Adrenal gland (tissue), 9 donors: ENCODE measurements at regions not wholly inside any gene's neighbourhood (a gene's known extent, or its start where the extent isn't known, plus 50 kb on each side); places are given as distances from the start of the nearest gene placed in this dataset.

Source experiments
- DNase-seq, 7 donors: peaks; one replicate each; pipeline ENCODE4 v3.0.0-alpha.2; 2019 to 2020
- H3K27ac ChIP-seq, 5 donors: fragments of 200-600 bp; sonication (generic) in 4 of 5; 1 replicate in 3 of 5; 2 replicates in 2 of 5; pipeline versions ENCODE4 v1.5.1 to v1.8.0; 2016 to 2020; ENCODE audit warnings: mild to moderate bottlenecking in 1 of 5
- H3K27me3 ChIP-seq: fragments of 200-600 bp; 2 replicates; pipeline ENCODE4 v1.8.0; 2021
- H3K36me3 ChIP-seq, 2 donors: fragments of 200-600 bp; replicated peaks in 1 of 2; 1 replicate in 1 of 2; 2 replicates in 1 of 2; pipeline versions ENCODE4 v1.5.1 to v1.8.0; 2018 to 2022
- H3K4me1 ChIP-seq, 2 donors: fragments of 200-600 bp; replicated peaks in 1 of 2; 1 replicate in 1 of 2; 2 replicates in 1 of 2; pipeline versions ENCODE4 v1.5.1 to v1.8.0; 2018 to 2021
- H3K4me3 ChIP-seq, 4 donors: fragments of 200-600 bp; sonication (generic) in 3 of 4; one replicate each; pipeline ENCODE4 v1.5.1; 2016 to 2018
- H3K9me3 ChIP-seq, 3 donors: fragments of 200-600 bp; sonication (generic) in 1 of 3; replicated peaks in 1 of 3; 1 replicate in 2 of 3; 2 replicates in 1 of 3; pipeline versions ENCODE4 v1.5.1 to v1.8.0; 2016 to 2021
- CTCF ChIP-seq, 6 experiments: fragments of 450-650 bp in 4 of 6; fragments of 200-600 bp in 2 of 6; sonication (generic) in 1 of 6; IDR thresholded peaks; 1 replicate in 5 of 6; 2 replicates in 1 of 6; pipeline versions ENCODE4 v1.5.1 to v1.8.0; 2016 to 2021; ENCODE audit warnings: antibody characterized with exemption in 6 of 6, mild to moderate bottlenecking in 2 of 6, moderate library complexity in 1 of 6
- POLR2A ChIP-seq, 2 donors: fragments of 450-650 bp; IDR thresholded peaks; one replicate each; pipeline ENCODE4 v1.6.1; 2017; ENCODE audit warnings: antibody characterized with exemption in 2 of 2, mild to moderate bottlenecking in 2 of 2, moderate library complexity in 1 of 2
- WGBS, 4 donors: extraction: QIAGEN DNeasy Blood & Tissue Kit in 2 of 4; methylation state at CpG; one replicate each; pipeline versions ENCODE4 v1.1.5 to v1.1.7; 2013 to 2017; 5-methylcytosine and 5-hydroxymethylcytosine counted together
- intact Hi-C, 2 donors: fragments of 100-400 bp; cut with DNase I; formaldehyde crosslinking; loops; one replicate each; pipeline versions ENCODE4 v1.14.1 to v1.15.0; 2022 to 2023
- donor health status: healthy with polysubstance abuse.
- donor health status: Bipolar disorder and iron deficiency.
- donor health status: DM: yes; HTN: yes; CAD: no.
- donor health status: DM: no; HTN: no; CAD: no.
- donor health status: DM: no; HTN: no; CAD: no.

GRCh38 chr5:13357929-13358328, 586.6 kb downstream of the DNAH5 start:
- no peak for DNase-seq
- Histone ChIP-seq H3K36me3 (no peaks in the 10 kb centered on the region), H3K4me1 (no peaks in the 10 kb centered on the region), H3K27ac (no peak overlapping the region), H3K4me3 (no peak overlapping the region), H3K9me3 (peaks cover 0 to 4% (median 0%) of the 10 kb centered on the region in 3 donors), H3K27me3 (no peaks in the 10 kb centered on the region)
- TF ChIP-seq POLR2A (IDR thresholded peaks at IDR 0.05) (no peak), CTCF (IDR thresholded peaks at IDR 0.05) (peak in 1 of 6 experiments; percentile 8)
- intact Hi-C loops, result no loop called here
- 0 to 31% (median 8%) methylated on average over 1 of the region's 1 CpG for WGBS, 4 donors

GRCh38 chr5:13356226-13356625, 588.3 kb downstream of the DNAH5 start:
- no peak for DNase-seq

GRCh38 chr5:13354611-13355010, 589.9 kb downstream of the DNAH5 start:
- no peaks in the 10 kb centered on the region for H3K27me3 ChIP-seq
- TF ChIP-seq POLR2A (IDR thresholded peaks at IDR 0.05) (no peak), CTCF (IDR thresholded peaks at IDR 0.05) (no peak)
- H3K27ac ChIP-seq, result no peak overlapping the region
- WGBS, 4 donors, result 65 to 76% (median 67%) methylated on average over 2 of the region's 2 CpGs
- DNase-seq, result no peak
- intact Hi-C loops, result no loop called here
- peaks cover 4 to 9% of the 10 kb centered on the region in 2 donors for H3K4me1 ChIP-seq
- H3K9me3 ChIP-seq, result no peaks in the 10 kb centered on the region
- H3K36me3 ChIP-seq, result no peaks in the 10 kb centered on the region
- H3K4me3 ChIP-seq, result no peak overlapping the region

More at GRCh38 chr5:13356226-13356625, 588.3 kb downstream of the DNAH5 start:
- no peaks in the 10 kb centered on the region for H3K9me3 ChIP-seq
- intact Hi-C loops, result no loop called here
- H3K4me3 ChIP-seq, result no peak overlapping the region
- H3K27ac ChIP-seq, result no peak overlapping the region
- WGBS, 4 donors, result 94 to 96% (median 95%) methylated on average over 3 of the region's 3 CpGs
- no peaks in the 10 kb centered on the region for H3K36me3 ChIP-seq
- no peak for TF ChIP-seq POLR2A (IDR thresholded peaks at IDR 0.05)
- no peak for TF ChIP-seq CTCF (IDR thresholded peaks at IDR 0.05)
- no peaks in the 10 kb centered on the region for H3K4me1 ChIP-seq
- H3K27me3 ChIP-seq, result no peaks in the 10 kb centered on the region

GRCh38 chr5:13350767-13351166, 593.7 kb downstream of the DNAH5 start:
- Histone ChIP-seq H3K27me3 (no peaks in the 10 kb centered on the region), H3K36me3 (no peaks in the 10 kb centered on the region), H3K4me3 (no peak overlapping the region), H3K27ac (no peak overlapping the region), H3K4me1 (peaks cover 4 to 9% of the 10 kb centered on the region in 2 donors), H3K9me3 (no peaks in the 10 kb centered on the region)
- TF ChIP-seq CTCF (IDR thresholded peaks at IDR 0.05) (no peak), POLR2A (IDR thresholded peaks at IDR 0.05) (no peak)
- no peak for DNase-seq
- intact Hi-C loops, result no loop called here
- WGBS, 4 donors, result 47 to 50% (median 48%) methylated on average over 2 of the region's 2 CpGs
